ENCODE measurements at regions not wholly inside any gene's neighbourhood (a gene's known extent, or its start where the extent isn't known, plus 50 kb on each side); places are given as distances from the start of the nearest gene placed in this dataset.
A peak's percentile ranks its signal among the peaks of the same experiment; 100 is the strongest.

DNA sequence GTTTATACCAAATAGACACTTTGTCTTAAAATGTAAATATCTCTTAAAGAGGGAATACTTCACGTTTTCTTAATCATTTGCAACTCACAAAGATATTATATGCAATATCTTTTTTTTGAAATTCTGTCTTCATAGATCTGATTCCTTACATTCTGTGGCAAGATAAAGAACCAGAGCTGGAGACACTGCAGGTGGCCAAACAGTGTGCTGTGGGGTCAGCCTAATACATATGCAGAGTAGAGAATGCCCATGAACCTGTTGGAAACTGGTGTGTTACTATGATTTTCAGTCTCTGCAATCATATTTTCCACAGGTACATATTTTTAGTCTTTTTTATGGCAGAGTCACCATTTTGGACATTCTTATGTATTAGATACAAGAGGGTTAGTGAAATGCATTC lies 229.6 kb upstream of the CHST9 start:
- FAIRE-seq (no peak), DNase-seq (ENCODE audit: low spot score in 2 of 2) (no peak)

DNA sequence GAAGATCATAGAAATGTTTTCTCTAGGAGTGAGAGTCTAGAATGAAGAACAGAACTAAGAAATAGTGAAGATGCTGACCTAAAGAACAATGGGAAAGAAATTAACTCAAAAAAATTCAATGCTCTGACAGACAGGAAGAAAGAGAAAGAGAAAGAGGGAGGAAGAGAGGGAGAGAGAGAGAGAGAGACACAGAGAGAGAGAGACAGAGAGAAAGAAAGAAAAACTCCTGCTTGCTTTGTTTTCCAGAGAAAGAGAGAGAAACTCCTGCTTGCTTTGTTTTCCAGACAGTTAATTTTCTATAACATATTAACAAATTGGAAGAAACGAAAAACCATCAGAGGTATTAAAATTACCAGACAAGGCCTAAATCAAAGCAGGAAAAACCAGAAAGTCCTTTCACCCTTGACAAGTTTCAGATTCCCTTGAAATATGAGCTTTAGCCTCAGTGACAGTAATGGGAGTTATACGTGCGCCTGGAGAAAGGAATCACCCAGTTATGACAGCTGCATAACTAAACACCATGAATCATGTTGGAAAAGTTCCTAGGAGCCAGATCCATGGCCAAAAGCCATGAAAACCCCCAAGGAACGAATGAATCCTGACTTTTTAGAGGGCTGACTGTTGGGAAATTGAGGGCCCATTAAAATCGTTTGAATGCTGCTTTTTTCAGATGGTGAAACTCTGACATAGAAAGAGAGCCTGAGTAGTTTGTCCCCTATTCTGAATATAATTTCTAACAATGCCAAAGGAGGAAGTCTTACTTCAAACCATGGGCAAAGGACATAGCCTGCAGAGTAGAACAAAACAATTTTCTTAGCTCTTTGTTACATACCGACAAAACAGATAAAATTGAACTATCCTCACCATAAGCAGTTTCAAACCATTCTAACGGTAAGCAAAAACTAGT lies 228.6 kb upstream of the CHST9 start:
- FAIRE-seq = no peak

GRCh38 chr18:27412556-27412955 lies 227.4 kb upstream of the CHST9 start:
- no peak for FAIRE-seq
- no peak for DNase-seq (ENCODE audit: low spot score in 2 of 2)

More for the DNA sequence above, 228.6 kb upstream of the CHST9 start:
- no peak for DNase-seq (ENCODE audit: low spot score in 2 of 2)

- no peak for FAIRE-seq
- DNase-seq (ENCODE audit: low spot score in 2 of 2) = no peak
Observed at GRCh38 chr18:27411911-27412310, 226.8 kb upstream of the CHST9 start.

DNA sequence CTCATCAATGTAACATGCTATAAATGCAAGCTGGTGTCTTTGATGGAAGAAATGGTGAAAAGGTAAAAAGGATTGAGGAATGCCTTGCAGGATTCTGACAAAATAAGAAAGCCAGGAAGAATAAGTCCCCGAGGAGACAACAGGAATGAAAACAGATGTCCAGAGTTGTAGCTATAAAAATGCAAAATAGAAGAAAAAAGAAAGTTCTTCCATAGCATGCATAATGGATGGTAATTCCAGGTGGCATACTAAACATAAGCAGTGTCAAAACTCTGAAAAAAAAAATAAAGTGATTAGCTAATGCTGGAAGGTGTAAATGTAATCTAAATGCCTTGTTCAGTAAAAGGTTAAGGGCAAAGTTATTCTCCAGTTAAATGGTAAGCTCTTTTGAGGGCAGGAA lies 225.9 kb upstream of the CHST9 start:
- DNase-seq (ENCODE audit: low spot score in 2 of 2) (no peak), FAIRE-seq (no peak)

DNA sequence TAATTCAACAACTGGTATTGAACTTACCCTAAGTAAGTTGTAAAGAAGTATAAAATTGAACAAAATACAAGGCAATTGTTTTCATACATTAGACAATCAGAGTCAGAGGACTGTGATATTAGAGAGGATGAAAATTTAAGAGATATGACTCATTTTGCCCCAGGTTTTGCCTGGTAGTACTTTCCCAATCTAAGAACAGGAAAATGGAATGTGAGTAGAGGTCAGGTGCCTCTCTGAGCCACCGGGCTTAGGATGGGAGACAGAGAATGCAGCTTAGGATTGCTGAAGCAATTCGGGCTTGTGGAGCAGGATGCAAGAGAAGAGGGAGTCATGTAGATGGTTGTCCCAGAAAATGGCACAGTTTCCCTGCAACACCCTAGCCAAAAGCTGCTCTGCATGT lies 219.7 kb upstream of the CHST9 start:
- no peak for FAIRE-seq
- no peak for DNase-seq (ENCODE audit: low spot score in 2 of 2)

DNA sequence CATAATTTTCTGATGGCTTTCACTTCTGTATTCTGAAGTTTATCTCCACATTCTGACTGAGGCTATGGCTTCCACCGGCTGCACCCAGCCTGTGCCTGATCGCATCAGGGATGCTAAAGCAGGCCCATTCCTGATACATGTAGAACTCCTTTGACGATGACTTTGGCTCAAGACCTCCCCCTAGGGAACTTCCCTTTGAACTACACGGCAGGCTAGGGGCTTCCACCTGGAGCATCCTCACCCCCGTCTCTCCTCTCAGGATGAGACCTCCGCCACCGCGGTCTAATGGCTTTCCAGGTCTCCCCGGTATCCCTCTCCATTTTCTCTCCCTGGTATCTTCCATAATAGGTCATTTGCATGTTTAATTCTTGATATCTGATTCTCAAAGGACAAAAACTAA lies 214.9 kb upstream of the CHST9 start:
- DNase-seq (ENCODE audit: low spot score in 2 of 2) (no peak), FAIRE-seq (no peak)

GRCh38 chr18:27395752-27396151 lies 210.6 kb upstream of the CHST9 start:
- DNase-seq (ENCODE audit: low spot score in 2 of 2) = no peak
- no peak for FAIRE-seq

- FAIRE-seq = no peak
- DNase-seq (ENCODE audit: low spot score in 2 of 2) = no peak
Observed at GRCh38 chr18:27394687-27395086, 209.6 kb upstream of the CHST9 start.

DNA sequence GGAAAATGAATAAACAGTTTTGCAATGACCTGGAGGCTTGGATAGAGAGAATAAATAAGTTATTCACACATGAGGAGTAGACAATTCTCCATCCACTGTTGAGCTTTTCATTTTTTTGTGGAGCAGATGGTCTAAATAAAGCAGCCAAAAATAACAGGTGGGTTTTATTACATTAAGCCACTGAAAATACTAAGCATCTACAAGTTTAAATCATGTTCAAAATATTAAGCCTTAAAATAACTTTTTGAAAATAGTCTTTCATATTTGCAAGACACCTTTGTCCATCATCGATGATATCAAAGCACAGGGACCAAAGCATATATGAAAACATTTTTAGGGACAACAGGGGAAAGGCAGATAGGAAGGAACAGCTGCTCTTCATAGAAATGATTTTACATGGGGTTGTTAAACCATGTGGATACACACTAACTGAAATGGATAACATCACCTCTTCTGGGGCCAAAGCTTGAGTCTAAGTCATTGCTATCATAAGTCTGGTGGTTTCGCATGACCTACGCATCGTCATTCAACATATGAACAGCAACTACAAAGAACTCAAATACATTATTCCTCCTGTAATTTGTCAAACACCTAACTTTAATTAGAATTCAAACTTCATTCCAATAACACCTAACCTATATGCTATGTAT lies 197.6 kb upstream of the CHST9 start:
- DNase-seq (ENCODE audit: low spot score in 2 of 2) = no peak

GRCh38 chr18:27378431-27379095 lies 193.5 kb upstream of the CHST9 start:
- no peak for DNase-seq (ENCODE audit: low spot score in 2 of 2)
- FAIRE-seq = no peak

More for the DNA sequence above, 197.6 kb upstream of the CHST9 start:
- FAIRE-seq = no peak

DNA sequence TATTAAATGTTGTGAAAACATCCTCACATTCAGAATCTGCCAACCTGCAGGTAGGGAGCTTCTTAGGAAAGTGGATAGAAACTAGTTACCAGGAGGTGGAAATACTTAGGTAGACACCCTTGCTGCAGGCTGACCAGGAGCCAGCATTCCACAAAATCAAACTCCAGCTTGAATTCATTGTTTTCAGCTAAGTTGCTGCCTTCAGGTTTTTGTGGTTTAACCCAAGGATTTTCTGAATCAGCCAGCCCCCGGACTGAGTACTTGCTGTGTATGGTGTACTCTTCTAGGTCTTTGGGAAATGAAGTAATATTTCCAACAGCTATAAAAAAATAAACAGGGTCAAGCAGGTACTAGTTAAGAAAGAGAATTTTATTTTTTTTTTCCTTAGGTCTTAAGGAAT lies 192.1 kb upstream of the CHST9 start:
- FAIRE-seq (no peak), DNase-seq (ENCODE audit: low spot score in 2 of 2) (no peak)

DNA sequence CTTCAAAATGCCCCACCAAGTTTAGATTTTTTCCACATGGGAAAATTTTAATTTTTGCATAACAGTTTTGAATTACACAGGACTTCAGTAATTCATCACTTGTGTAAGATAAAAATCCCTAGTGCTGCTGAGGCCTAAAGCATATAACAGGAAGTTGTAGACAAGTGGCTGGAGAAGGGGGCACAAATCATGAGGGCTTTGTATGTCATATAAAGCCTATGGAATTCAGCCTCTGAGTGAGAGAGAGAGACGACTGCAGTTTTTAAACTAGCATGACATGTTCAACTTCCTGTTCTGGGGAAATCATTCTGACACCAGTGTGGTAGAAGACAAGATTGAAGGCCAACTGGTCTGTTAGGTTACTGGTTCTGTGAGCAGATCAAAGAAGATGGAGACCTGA lies 187.3 kb upstream of the CHST9 start:
- no peak for FAIRE-seq

DNA sequence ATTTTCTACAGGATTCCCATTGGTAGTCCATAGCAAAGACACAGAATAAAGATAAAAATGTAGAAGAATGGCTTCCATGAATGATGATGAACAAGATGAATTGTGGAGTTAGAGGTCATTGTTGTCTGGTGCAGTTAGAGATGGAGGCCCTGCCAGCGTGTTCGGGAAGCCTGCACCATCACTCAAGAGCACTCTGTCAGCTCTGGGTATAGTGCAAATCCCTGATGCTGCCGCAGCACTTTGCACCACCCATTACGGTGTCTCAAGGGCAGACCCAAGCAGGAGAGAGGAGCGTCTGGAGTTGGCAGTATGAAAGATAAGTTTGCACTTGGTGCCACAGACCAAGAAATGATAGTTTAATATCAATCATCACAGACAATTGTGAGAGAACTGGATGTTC lies 181.6 kb upstream of the CHST9 start:
- no peak for DNase-seq (ENCODE audit: low spot score in 2 of 2)
- no peak for FAIRE-seq

More for the DNA sequence above, 187.3 kb upstream of the CHST9 start:
- no peak for DNase-seq (ENCODE audit: low spot score in 2 of 2)

- no peak for DNase-seq (ENCODE audit: low spot score in 2 of 2)
- no peak for FAIRE-seq
Observed at GRCh38 chr18:27366151-27366550, 181.0 kb upstream of the CHST9 start.

DNA sequence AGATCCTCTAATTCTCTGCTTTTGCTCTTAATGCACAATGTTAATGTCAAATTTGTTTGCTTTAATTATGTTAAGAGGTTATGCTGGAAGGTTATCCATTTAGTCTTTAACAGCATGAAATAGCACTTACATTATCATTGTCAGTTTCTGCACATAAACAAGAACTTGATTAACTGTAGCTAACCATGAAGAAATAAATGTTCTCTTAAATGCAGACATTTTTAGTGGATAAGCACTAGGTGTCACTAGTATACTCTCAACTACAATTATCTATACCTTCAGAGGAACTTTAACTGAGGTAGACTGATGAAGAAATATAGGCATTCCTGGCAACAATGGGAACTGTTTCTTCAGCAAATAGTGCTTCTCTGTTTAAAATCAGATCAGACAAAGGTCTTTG lies 178.8 kb upstream of the CHST9 start:
- FAIRE-seq (no peak), DNase-seq (ENCODE audit: low spot score in 2 of 2) (peak in 1 of 2 donors; percentile 8)

- FAIRE-seq (no peak), DNase-seq (ENCODE audit: low spot score in 2 of 2) (no peak)
Observed at GRCh38 chr18:27361477-27361876, 176.4 kb upstream of the CHST9 start.

DNA sequence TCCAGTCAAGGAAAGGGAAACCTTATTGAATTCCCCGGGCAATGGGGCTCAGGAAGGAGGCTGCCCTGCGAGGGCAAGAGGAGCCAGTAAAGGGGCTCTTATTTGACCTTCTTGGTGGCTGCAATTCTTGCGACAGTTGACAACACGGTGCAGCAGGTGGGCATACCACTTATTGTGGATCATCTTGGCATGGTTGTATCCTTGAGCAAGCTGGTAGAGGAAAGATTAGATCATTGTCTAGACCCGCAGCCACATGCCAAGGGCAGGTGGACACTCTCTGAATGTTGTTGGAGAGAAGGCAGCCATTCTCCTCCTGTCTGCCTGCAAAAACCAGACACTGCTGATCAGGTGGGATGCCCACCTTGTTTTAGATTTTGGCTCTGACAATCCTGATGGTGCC lies 170.2 kb upstream of the CHST9 start:
- DNase-seq (ENCODE audit: low spot score in 2 of 2) = no peak

DNA sequence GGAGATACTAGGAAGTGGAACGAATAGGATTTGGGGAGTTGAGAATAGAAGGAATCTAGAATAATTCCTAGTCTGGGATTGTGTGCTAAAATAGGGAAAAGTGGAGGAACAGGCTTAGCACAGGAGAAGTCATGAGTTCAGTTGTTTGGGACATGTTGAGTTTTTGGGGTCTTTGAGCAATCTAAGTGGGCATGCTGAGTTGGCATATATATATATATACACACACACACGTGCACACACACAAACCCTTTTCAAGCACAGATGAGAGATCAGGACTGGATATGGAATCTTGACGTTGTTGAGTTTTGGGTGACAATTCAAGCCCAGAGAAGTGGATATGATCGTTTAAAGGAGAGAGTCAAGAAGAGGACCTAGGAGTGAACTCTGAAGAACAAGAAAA lies 168.2 kb upstream of the CHST9 start:
- FAIRE-seq (no peak), DNase-seq (ENCODE audit: low spot score in 2 of 2) (no peak)

More for the DNA sequence above, 170.2 kb upstream of the CHST9 start:
- no peak for FAIRE-seq

DNA sequence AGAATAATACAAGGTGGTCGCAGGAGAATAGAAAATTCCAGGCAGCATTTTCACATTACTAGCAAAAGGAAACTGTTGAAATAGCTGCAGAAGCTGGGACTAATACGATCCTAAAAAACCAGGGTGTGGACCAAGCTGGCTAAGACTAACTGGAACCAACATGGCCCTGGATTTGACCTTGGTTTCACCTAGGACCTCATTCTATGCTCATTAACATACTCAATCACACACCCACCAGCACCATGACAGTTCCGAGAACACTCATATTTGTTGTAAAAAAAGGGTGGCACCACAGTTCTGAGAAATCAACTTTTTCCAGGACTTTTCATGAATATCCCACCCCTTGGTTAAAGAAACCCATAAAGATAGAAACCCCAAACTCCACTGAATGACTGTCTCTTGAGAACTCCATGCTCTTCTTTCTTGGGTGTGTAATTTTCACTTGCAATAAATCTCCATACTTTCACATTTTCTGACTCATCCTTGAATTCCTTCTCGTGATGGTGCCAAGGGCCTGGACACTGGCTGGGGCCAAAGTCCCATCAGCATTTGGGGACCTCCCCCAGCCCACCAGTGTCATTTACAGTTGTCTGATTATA lies 164.3 kb upstream of the CHST9 start:
- DNase-seq (ENCODE audit: low spot score in 2 of 2) (no peak), FAIRE-seq (no peak)

DNA sequence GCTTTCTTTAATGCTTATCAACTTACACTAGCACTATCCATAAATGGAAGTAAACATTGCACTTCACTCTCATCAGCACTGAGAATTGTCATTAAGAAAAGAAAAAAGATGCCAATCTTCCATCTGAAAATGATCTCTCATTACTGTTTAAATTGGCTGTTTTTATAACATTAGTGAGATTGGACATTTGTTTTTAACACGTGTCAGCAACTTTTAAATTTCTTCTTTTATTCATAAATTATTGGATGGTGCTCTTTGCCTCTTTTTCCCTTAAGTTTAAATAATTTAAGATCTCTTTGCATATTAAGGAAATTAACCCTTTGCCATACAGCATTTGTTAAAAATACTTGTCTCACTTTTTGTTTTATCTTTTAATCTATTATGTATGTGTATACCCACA lies 146.5 kb upstream of the CHST9 start:
- no peak for DNase-seq (ENCODE audit: low spot score in 2 of 2)
- FAIRE-seq = no peak
